T-cell (primary cell): ENCODE measurements at regions not wholly inside any gene's neighbourhood (a gene's known extent, or its start where the extent isn't known, plus 50 kb on each side); places are given as distances from the start of the nearest gene placed in this dataset.

Experiments
- ATAC-seq, 4 experiments: fragments of 200-7000 bp in 3 of 4; fragments of 150-1000 bp in 1 of 4; cut with Tn5 transposase; replicated peaks in 1 of 4; 1 replicate in 3 of 4; 2 replicates in 1 of 4; pipeline ENCODE4 v1.10.0; 2021; ENCODE audit warnings: moderate library complexity in 3 of 4, mild to moderate bottlenecking in 2 of 4, moderate number of reproducible peaks in 1 of 4
- CTCF ChIA-PET, 2 donors: fragments of 300-600 bp; sonication (Branson Sonifier 250); formaldehyde crosslinking; loops; one replicate each; lab custom pipeline; 2022; ENCODE audit warnings: antibody characterized with exemption in 2 of 2; lab: Charles Lee
- POLR2A ChIA-PET, 2 donors: fragments of 300-600 bp; sonication (Branson Sonifier 250); formaldehyde crosslinking; loops; one replicate each; lab custom pipeline; 2022; ENCODE audit warnings: antibody characterized with exemption in 2 of 2; lab: Charles Lee
- DNase-seq, 35 experiments: peaks; one replicate each; pipeline versions ENCODE4 v3.0.0 to v3.0.0-alpha.2; 2013 to 2023
- H3K27ac ChIP-seq: one replicate; pipeline ENCODE4 v1.5.1; 2013; ENCODE audit warnings: low read length
- H3K27me3 ChIP-seq, 2 experiments: replicated peaks in 1 of 2; 1 replicate in 1 of 2; 2 replicates in 1 of 2; pipeline versions ENCODE4 v1.6.1 to v1.7.0; 2013; ENCODE audit warnings: low read length in 1 of 2, mixed read lengths in 1 of 2; ENCODE audit not compliant: control insufficient read depth in 2 of 2, insufficient read depth in 2 of 2; ENCODE audit errors: extremely low read depth in 1 of 2
- H3K36me3 ChIP-seq, 2 donors: 1 replicate in 1 of 2; 2 replicates in 1 of 2; pipeline versions ENCODE4 v1.6.1 to v1.7.0; 2013; ENCODE audit warnings: low read length in 1 of 2; ENCODE audit not compliant: control insufficient read depth in 2 of 2, insufficient read depth in 1 of 2; ENCODE audit errors: extremely low read depth in 1 of 2
- H3K4me1 ChIP-seq, 2 experiments: 1 replicate in 1 of 2; 2 replicates in 1 of 2; pipeline versions ENCODE4 v1.6.1 to v1.7.0; 2013; ENCODE audit warnings: low read length in 2 of 2, mixed read lengths in 1 of 2; ENCODE audit not compliant: insufficient read depth in 2 of 2, control insufficient read depth in 1 of 2; ENCODE audit errors: extremely low read depth in 1 of 2
- H3K4me3 ChIP-seq, 2 donors: 1 replicate in 1 of 2; 2 replicates in 1 of 2; pipeline versions ENCODE4 v1.5.1 to v1.7.0; 2013; ENCODE audit warnings: mild to moderate bottlenecking in 2 of 2, low read length in 1 of 2, moderate library complexity in 1 of 2; ENCODE audit not compliant: control insufficient read depth in 1 of 2; ENCODE audit errors: extremely low read depth in 1 of 2
- H3K9me3 ChIP-seq: 2 replicates; pipeline ENCODE4 v1.7.0; 2013
- H3K27ac Mint-ChIP-seq, 2 donors: one replicate each; pipeline ENCODE4 v1.8.0; 2020 to 2021; ENCODE audit warnings: mild to moderate bottlenecking in 2 of 2, mixed read lengths in 2 of 2
- H3K27me3 Mint-ChIP-seq, 2 donors: one replicate each; pipeline ENCODE4 v1.8.0; 2021 to 2022; ENCODE audit warnings: mixed read lengths in 2 of 2
- H3K36me3 Mint-ChIP-seq: one replicate; pipeline ENCODE4 v1.8.0; 2021; ENCODE audit warnings: mixed read lengths
- H3K4me1 Mint-ChIP-seq, 3 donors: one replicate each; pipeline ENCODE4 v1.8.0; 2020 to 2022; ENCODE audit warnings: mixed read lengths in 3 of 3, mild to moderate bottlenecking in 1 of 3
- H3K4me3 Mint-ChIP-seq, 3 donors: one replicate each; pipeline ENCODE4 v1.8.0; 2020 to 2022; ENCODE audit warnings: mild to moderate bottlenecking in 3 of 3, mixed read lengths in 3 of 3, moderate library complexity in 3 of 3
- H3K9me3 Mint-ChIP-seq, 3 donors: one replicate each; pipeline ENCODE4 v1.8.0; 2020 to 2022; ENCODE audit warnings: mixed read lengths in 3 of 3
- WGBS: methylation state at CpG from one replicate; pipeline ENCODE4 v1.1.5; 2013; ENCODE audit warnings: missing lambda C conversion rate; ENCODE audit not compliant: insufficient coverage; 5-methylcytosine and 5-hydroxymethylcytosine counted together

DNA sequence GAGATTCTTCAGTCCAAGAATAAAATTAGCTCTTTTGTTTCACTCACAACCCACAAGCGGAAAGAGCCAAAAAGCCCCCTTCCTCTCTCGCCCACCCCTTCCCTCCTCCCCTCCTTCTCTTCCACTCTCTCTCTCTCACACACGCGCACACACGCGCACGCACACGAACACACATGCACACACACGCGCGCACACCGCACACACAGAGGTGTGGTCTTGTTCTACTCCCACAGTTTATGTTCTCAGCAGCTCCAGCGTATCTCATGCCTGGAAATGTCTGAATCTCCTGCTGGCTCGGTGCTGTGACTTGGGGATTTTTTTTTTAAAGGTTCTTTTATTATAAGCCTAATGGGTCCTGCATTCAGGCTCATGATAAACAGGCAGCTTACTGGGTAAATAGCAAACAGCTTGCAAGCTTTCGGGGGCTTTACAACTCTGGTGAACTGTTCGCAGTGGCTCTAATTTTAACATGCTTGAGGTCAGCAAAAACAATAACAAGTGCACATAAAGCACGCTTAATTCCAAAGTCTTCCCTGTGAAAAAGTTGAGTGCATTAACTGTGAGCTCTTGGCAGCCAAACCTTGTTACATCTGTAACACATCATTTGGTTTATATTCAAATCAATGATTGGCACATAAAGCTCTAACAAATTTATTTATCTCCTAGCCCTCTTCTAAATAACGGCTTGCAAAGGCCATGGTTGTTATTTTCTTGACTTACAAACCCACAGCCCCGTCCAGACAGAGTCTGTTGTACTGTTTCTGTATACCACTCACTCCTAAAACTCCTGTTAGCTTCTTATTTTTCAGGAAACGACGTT, 424.1 kb upstream of the MGMT start:
- DNase-seq, result peak in 11 of 35 experiments; percentile 10 to 34 (median 22)
- no peaks in the 10 kb centered on the region for H3K9me3 Mint-ChIP-seq
- Histone ChIP-seq H3K4me1 (peaks cover 6 to 12% of the 10 kb centered on the region in 2 experiments), H3K4me3 (peak overlapping the region in 1 of 2 donors; percentile 50), H3K36me3 (no peaks in the 10 kb centered on the region), H3K27me3 (peaks cover 0 to 17% of the 10 kb centered on the region in 2 experiments), H3K9me3 (no peaks in the 10 kb centered on the region), H3K27ac (no peak overlapping the region)
- WGBS, result 11% methylated on average over 15 of the region's 21 CpGs
- H3K4me3 Mint-ChIP-seq, result peak overlapping the region in 1 of 3 donors; percentile 67
- H3K4me1 Mint-ChIP-seq, result peaks cover 13 to 27% (median 14%) of the 10 kb centered on the region in 3 donors
- ChIA-PET CTCF (interaction anchor here (0.6 to 0.7 kb wide), 4 partner anchors 29 to 1067 kb away, joined by 3 to 5 read pairs (median 3); no protein-coding TSS in a partner anchor), POLR2A (interaction anchor here in 1 of 2 donors (0.6 kb wide), 2 partner anchors 579 to 907 kb away, joined by 3 to 6 read pairs; no protein-coding TSS in a partner anchor)
- H3K27me3 Mint-ChIP-seq, result peaks cover 6 to 10% of the 10 kb centered on the region in 2 donors
- no peak overlapping the region for H3K27ac Mint-ChIP-seq
- ATAC-seq, result peak in 2 of 4 experiments; percentile 27 to 49
- H3K36me3 Mint-ChIP-seq, result no peaks in the 10 kb centered on the region

GRCh38 chr10:129043691-129044090, 423.4 kb upstream of the MGMT start:
- DNase-seq (no peak), ATAC-seq (no peak)
- CTCF ChIA-PET, result interaction anchor here in 1 of 2 donors (0.6 kb wide), 1 partner anchor 1066 kb away, joined by 3 read pairs; no protein-coding TSS in a partner anchor
- POLR2A ChIA-PET, result interaction anchor here in 1 of 2 donors (0.6 kb wide), 2 partner anchors 578 to 907 kb away, joined by 3 to 6 read pairs; no protein-coding TSS in a partner anchor
- H3K27me3 Mint-ChIP-seq, result peaks cover 6 to 10% of the 10 kb centered on the region in 2 donors
- Histone ChIP-seq H3K27ac (no peak overlapping the region), H3K9me3 (no peaks in the 10 kb centered on the region), H3K36me3 (no peaks in the 10 kb centered on the region), H3K4me1 (peaks cover 6 to 12% of the 10 kb centered on the region in 2 experiments), H3K27me3 (peaks cover 0 to 17% of the 10 kb centered on the region in 2 experiments), H3K4me3 (no peak overlapping the region)
- WGBS, result 90% methylated on average over 2 of the region's 3 CpGs
- peaks cover 11 to 27% (median 13%) of the 10 kb centered on the region in 3 donors for H3K4me1 Mint-ChIP-seq
- H3K27ac Mint-ChIP-seq, result no peak overlapping the region
- H3K9me3 Mint-ChIP-seq, result no peaks in the 10 kb centered on the region
- H3K4me3 Mint-ChIP-seq, result peak overlapping the region in 1 of 3 donors; percentile 67
- H3K36me3 Mint-ChIP-seq, result no peaks in the 10 kb centered on the region

DNA sequence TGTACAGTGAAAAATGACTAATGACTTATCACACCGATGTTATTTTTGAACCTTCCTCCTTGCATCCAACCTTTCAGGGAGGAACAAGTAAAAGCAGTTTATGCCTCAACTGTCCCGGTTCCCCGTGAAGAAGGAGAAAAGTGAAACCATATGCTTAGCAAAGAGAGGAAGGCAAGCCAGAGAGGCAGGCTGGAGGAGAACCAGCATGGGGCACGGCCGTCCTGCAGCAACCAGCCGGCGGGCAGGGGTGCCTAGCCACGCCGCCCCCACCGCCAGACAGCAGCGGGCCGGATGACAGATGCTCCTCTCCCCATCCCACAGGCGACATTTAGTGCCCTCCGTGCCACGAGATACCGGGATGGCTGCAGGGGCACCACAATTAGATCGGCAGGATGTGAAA, 421.4 kb upstream of the MGMT start:
- ChIA-PET CTCF (no interaction called here), POLR2A (no interaction called here)
- H3K27me3 Mint-ChIP-seq, result peaks cover 3 to 5% of the 10 kb centered on the region in 2 donors
- Histone ChIP-seq H3K4me1 (peaks cover 6 to 12% of the 10 kb centered on the region in 2 experiments), H3K4me3 (no peak overlapping the region), H3K36me3 (no peaks in the 10 kb centered on the region), H3K27ac (no peak overlapping the region), H3K9me3 (no peaks in the 10 kb centered on the region), H3K27me3 (peaks cover 0 to 17% of the 10 kb centered on the region in 2 experiments)
- H3K9me3 Mint-ChIP-seq, result no peaks in the 10 kb centered on the region
- no peak overlapping the region for H3K4me3 Mint-ChIP-seq
- ATAC-seq, result no peak
- DNase-seq, result no peak
- WGBS, result 95% methylated on average over 9 of the region's 17 CpGs
- no peaks in the 10 kb centered on the region for H3K36me3 Mint-ChIP-seq
- H3K4me1 Mint-ChIP-seq, result peaks cover 9 to 19% (median 13%) of the 10 kb centered on the region in 3 donors
- H3K27ac Mint-ChIP-seq, result no peak overlapping the region

- Histone ChIP-seq H3K36me3 (no peaks in the 10 kb centered on the region), H3K4me1 (peaks cover 6 to 12% of the 10 kb centered on the region in 2 experiments), H3K9me3 (no peaks in the 10 kb centered on the region), H3K27ac (no peak overlapping the region), H3K27me3 (peaks cover 0 to 20% of the 10 kb centered on the region in 2 experiments), H3K4me3 (no peak overlapping the region)
- POLR2A ChIA-PET, result no interaction called here
- no peak overlapping the region for H3K4me3 Mint-ChIP-seq
- H3K27me3 Mint-ChIP-seq, result peaks cover 3 to 5% of the 10 kb centered on the region in 2 donors
- no peak overlapping the region for H3K27ac Mint-ChIP-seq
- peaks cover 9 to 19% (median 13%) of the 10 kb centered on the region in 3 donors for H3K4me1 Mint-ChIP-seq
- CTCF ChIA-PET, result no interaction called here
- no peaks in the 10 kb centered on the region for H3K9me3 Mint-ChIP-seq
- DNase-seq, result no peak
- WGBS, result 91% methylated on average over 24 of the region's 28 CpGs
- ATAC-seq, result no peak
- H3K36me3 Mint-ChIP-seq, result no peaks in the 10 kb centered on the region
Measured at GRCh38 chr10:129046065-129046681, 420.9 kb upstream of the MGMT start.

GRCh38 chr10:129046962-129047361, 420.1 kb upstream of the MGMT start:
- H3K9me3 ChIP-seq, result no peaks in the 10 kb centered on the region
- Mint-ChIP-seq H3K9me3 (no peaks in the 10 kb centered on the region), H3K36me3 (no peaks in the 10 kb centered on the region), H3K27ac (no peak overlapping the region), H3K27me3 (peaks cover 3 to 5% of the 10 kb centered on the region in 2 donors), H3K4me1 (peaks cover 9 to 19% (median 13%) of the 10 kb centered on the region in 3 donors), H3K4me3 (no peak overlapping the region)
- peaks cover 6 to 10% of the 10 kb centered on the region in 2 experiments for H3K4me1 ChIP-seq
- H3K27ac ChIP-seq, result no peak overlapping the region
- H3K36me3 ChIP-seq, result no peaks in the 10 kb centered on the region
- peaks cover 0 to 17% of the 10 kb centered on the region in 2 experiments for H3K27me3 ChIP-seq
- H3K4me3 ChIP-seq, result no peak overlapping the region
- ChIA-PET CTCF (no interaction called here), POLR2A (no interaction called here)
- DNase-seq (no peak), ATAC-seq (no peak)
- 80% methylated on average over 1 of the region's 5 CpGs for WGBS

GRCh38 chr10:129047600-129047999, 419.4 kb upstream of the MGMT start:
- no peak overlapping the region for H3K27ac Mint-ChIP-seq
- peaks cover 8 to 13% (median 10%) of the 10 kb centered on the region in 3 donors for H3K4me1 Mint-ChIP-seq
- CTCF ChIA-PET, result no interaction called here
- 93% methylated on average over 3 of the region's 3 CpGs for WGBS
- H3K27me3 Mint-ChIP-seq, result peaks cover 3 to 5% of the 10 kb centered on the region in 2 donors
- Histone ChIP-seq H3K36me3 (no peaks in the 10 kb centered on the region), H3K27me3 (peaks cover 0 to 10% of the 10 kb centered on the region in 2 experiments), H3K4me3 (no peak overlapping the region), H3K4me1 (peaks cover 3 to 4% of the 10 kb centered on the region in 2 experiments), H3K9me3 (no peaks in the 10 kb centered on the region), H3K27ac (no peak overlapping the region)
- no peak for DNase-seq
- no peaks in the 10 kb centered on the region for H3K9me3 Mint-ChIP-seq
- H3K4me3 Mint-ChIP-seq, result no peak overlapping the region
- POLR2A ChIA-PET, result no interaction called here
- no peaks in the 10 kb centered on the region for H3K36me3 Mint-ChIP-seq
- no peak for ATAC-seq
